ENCODE measurements at regions not wholly inside any gene's neighbourhood (a gene's known extent, or its start where the extent isn't known, plus 50 kb on each side); places are given as distances from the start of the nearest gene placed in this dataset.
"Not testable (repeated sequence)": the region's sequence is repeated elsewhere in the genome, so short reads cannot be mapped to it uniquely, and the experiment has no call there.

DNA sequence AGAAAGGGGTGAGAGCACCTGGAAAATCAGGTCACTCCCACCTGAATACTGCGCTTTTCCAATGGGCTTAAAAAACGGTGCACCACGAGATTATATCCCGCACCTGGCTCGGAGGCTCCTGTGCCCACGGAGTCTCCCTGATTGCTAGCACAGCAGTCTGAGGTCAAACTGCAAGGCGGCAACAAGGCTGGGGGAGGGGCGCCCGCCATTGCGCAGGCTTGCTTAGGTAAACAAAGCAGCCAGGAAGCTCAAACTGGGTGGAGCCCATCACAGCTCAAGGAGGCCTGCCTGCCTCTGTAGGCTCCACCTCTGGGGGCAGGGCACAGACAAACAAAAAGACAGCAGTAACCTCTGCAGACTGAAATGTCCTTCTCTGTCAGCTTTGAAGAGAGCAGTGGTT, 160.6 kb downstream of the EMB start:
- TF ChIP-seq, protein P1, sequence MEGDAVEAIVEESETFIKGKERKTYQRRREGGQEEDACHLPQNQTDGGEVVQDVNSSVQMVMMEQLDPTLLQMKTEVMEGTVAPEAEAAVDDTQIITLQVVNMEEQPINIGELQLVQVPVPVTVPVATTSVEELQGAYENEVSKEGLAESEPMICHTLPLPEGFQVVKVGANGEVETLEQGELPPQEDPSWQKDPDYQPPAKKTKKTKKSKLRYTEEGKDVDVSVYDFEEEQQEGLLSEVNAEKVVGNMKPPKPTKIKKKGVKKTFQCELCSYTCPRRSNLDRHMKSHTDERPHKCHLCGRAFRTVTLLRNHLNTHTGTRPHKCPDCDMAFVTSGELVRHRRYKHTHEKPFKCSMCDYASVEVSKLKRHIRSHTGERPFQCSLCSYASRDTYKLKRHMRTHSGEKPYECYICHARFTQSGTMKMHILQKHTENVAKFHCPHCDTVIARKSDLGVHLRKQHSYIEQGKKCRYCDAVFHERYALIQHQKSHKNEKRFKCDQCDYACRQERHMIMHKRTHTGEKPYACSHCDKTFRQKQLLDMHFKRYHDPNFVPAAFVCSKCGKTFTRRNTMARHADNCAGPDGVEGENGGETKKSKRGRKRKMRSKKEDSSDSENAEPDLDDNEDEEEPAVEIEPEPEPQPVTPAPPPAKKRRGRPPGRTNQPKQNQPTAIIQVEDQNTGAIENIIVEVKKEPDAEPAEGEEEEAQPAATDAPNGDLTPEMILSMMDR (IDR thresholded peaks at IDR 0.05): not testable (repeated sequence)
- not testable (repeated sequence) for TF ChIP-seq EP300, POLR2A, POLR2AphosphoS5 (IDR thresholded peaks at IDR 0.05)
